ENCODE measurements at regions not wholly inside any gene's neighbourhood (a gene's known extent, or its start where the extent isn't known, plus 50 kb on each side); places are given as distances from the start of the nearest gene placed in this dataset.

DNA sequence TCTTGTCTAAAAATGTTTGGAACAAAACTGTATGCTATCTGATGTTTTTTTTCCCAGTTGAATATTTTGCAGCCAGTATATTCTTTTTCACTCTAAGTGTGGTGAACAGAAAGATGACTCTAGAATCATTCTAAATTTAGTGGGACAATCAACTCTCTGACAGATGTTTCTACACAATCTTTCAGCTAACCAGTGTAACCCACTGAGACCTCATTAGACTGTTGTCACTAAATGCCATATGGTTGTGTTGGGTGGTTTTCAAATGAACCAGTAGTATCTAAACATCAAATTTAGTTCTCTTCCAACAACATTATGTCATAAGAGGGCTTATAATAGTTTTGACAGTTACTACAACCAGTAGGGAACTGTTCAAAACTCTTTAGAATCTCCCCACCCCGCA is 129.6 kb upstream of the PRLR start:
- TF ChIP-seq, protein P1, sequence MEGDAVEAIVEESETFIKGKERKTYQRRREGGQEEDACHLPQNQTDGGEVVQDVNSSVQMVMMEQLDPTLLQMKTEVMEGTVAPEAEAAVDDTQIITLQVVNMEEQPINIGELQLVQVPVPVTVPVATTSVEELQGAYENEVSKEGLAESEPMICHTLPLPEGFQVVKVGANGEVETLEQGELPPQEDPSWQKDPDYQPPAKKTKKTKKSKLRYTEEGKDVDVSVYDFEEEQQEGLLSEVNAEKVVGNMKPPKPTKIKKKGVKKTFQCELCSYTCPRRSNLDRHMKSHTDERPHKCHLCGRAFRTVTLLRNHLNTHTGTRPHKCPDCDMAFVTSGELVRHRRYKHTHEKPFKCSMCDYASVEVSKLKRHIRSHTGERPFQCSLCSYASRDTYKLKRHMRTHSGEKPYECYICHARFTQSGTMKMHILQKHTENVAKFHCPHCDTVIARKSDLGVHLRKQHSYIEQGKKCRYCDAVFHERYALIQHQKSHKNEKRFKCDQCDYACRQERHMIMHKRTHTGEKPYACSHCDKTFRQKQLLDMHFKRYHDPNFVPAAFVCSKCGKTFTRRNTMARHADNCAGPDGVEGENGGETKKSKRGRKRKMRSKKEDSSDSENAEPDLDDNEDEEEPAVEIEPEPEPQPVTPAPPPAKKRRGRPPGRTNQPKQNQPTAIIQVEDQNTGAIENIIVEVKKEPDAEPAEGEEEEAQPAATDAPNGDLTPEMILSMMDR (IDR thresholded peaks at IDR 0.05), result no peak
- TF ChIP-seq POLR2AphosphoS5 (IDR thresholded peaks at IDR 0.05) (no peak), POLR2A (IDR thresholded peaks at IDR 0.05) (no peak)
